ENCODE measurements at regions not wholly inside any gene's neighbourhood (a gene's known extent, or its start where the extent isn't known, plus 50 kb on each side); places are given as distances from the start of the nearest gene placed in this dataset.

- TF ChIP-seq CTCF (IDR thresholded peaks at IDR 0.05; ENCODE audit: low read depth, low read length), result no peak
- no peak for TF ChIP-seq MYC (IDR thresholded peaks at IDR 0.05; ENCODE audit: low read depth, low read length)
- no peak for TF ChIP-seq MAX (IDR thresholded peaks at IDR 0.05; ENCODE audit: low read depth, low read length)
- no peak for TF ChIP-seq POLR2A (IDR thresholded peaks at IDR 0.05; ENCODE audit: extremely low read depth, insufficient read length)
- H3K4me3 ChIP-seq (ENCODE audit: low read depth, low read length), result no peak overlapping the region
- no peak for DNase-seq (ENCODE audit: low read depth)
Observed at GRCh38 chr2:187718092-187718491, 163.9 kb upstream of the TFPI start.

GRCh38 chr2:187719510-187719909 lies 165.3 kb upstream of the TFPI start:
- no peak for TF ChIP-seq CTCF (IDR thresholded peaks at IDR 0.05; ENCODE audit: low read depth, low read length)
- no peak for TF ChIP-seq MAX (IDR thresholded peaks at IDR 0.05; ENCODE audit: low read depth, low read length)
- no peak for TF ChIP-seq POLR2A (IDR thresholded peaks at IDR 0.05; ENCODE audit: extremely low read depth, insufficient read length)
- TF ChIP-seq MYC (IDR thresholded peaks at IDR 0.05; ENCODE audit: low read depth, low read length), result no peak
- no peak for DNase-seq (ENCODE audit: low read depth)
- H3K4me3 ChIP-seq (ENCODE audit: low read depth, low read length), result no peak overlapping the region

GRCh38 chr2:187748958-187749357 lies 194.7 kb upstream of the TFPI start:
- no peak overlapping the region for H3K4me3 ChIP-seq (ENCODE audit: low read depth, low read length)
- TF ChIP-seq MYC (IDR thresholded peaks at IDR 0.05; ENCODE audit: low read depth, low read length) (no peak), MAX (IDR thresholded peaks at IDR 0.05; ENCODE audit: low read depth, low read length) (no peak), CTCF (IDR thresholded peaks at IDR 0.05; ENCODE audit: low read depth, low read length) (no peak), POLR2A (IDR thresholded peaks at IDR 0.05; ENCODE audit: extremely low read depth, insufficient read length) (no peak)
- DNase-seq (ENCODE audit: low read depth), result no peak

- TF ChIP-seq CTCF (IDR thresholded peaks at IDR 0.05; ENCODE audit: low read depth, low read length) (no peak), MYC (IDR thresholded peaks at IDR 0.05; ENCODE audit: low read depth, low read length) (no peak), POLR2A (IDR thresholded peaks at IDR 0.05; ENCODE audit: extremely low read depth, insufficient read length) (no peak), MAX (IDR thresholded peaks at IDR 0.05; ENCODE audit: low read depth, low read length) (no peak)
- no peak overlapping the region for H3K4me3 ChIP-seq (ENCODE audit: low read depth, low read length)
- no peak for DNase-seq (ENCODE audit: low read depth)
Observed at GRCh38 chr2:187749804-187750431, 195.7 kb upstream of the TFPI start.

- DNase-seq (ENCODE audit: low read depth), result no peak
- TF ChIP-seq MYC (IDR thresholded peaks at IDR 0.05; ENCODE audit: low read depth, low read length), result no peak
- H3K4me3 ChIP-seq (ENCODE audit: low read depth, low read length), result no peak overlapping the region
Observed at GRCh38 chr2:187768995-187769394, 214.8 kb upstream of the TFPI start.

- DNase-seq (ENCODE audit: low read depth), result no peak
- TF ChIP-seq CTCF (IDR thresholded peaks at IDR 0.05; ENCODE audit: low read depth, low read length), result no peak
- TF ChIP-seq MYC (IDR thresholded peaks at IDR 0.05; ENCODE audit: low read depth, low read length), result no peak
- no peak for TF ChIP-seq MAX (IDR thresholded peaks at IDR 0.05; ENCODE audit: low read depth, low read length)
- no peak for TF ChIP-seq POLR2A (IDR thresholded peaks at IDR 0.05; ENCODE audit: extremely low read depth, insufficient read length)
- H3K4me3 ChIP-seq (ENCODE audit: low read depth, low read length), result no peak overlapping the region
Observed at GRCh38 chr2:187769437-187769836, 215.2 kb upstream of the TFPI start.

Data from NB4 (cell line).